Adrenal gland (tissue), 9 donors: ENCODE measurements at regions not wholly inside any gene's neighbourhood (a gene's known extent, or its start where the extent isn't known, plus 50 kb on each side); places are given as distances from the start of the nearest gene placed in this dataset.

Source experiments
- DNase-seq, 7 donors: peaks; one replicate each; pipeline ENCODE4 v3.0.0-alpha.2; 2019 to 2020
- H3K27ac ChIP-seq, 5 donors: fragments of 200-600 bp; sonication (generic) in 4 of 5; 1 replicate in 3 of 5; 2 replicates in 2 of 5; pipeline versions ENCODE4 v1.5.1 to v1.8.0; 2016 to 2020; ENCODE audit warnings: mild to moderate bottlenecking in 1 of 5
- H3K27me3 ChIP-seq: fragments of 200-600 bp; 2 replicates; pipeline ENCODE4 v1.8.0; 2021
- H3K36me3 ChIP-seq, 2 donors: fragments of 200-600 bp; replicated peaks in 1 of 2; 1 replicate in 1 of 2; 2 replicates in 1 of 2; pipeline versions ENCODE4 v1.5.1 to v1.8.0; 2018 to 2022
- H3K4me1 ChIP-seq, 2 donors: fragments of 200-600 bp; replicated peaks in 1 of 2; 1 replicate in 1 of 2; 2 replicates in 1 of 2; pipeline versions ENCODE4 v1.5.1 to v1.8.0; 2018 to 2021
- H3K4me3 ChIP-seq, 4 donors: fragments of 200-600 bp; sonication (generic) in 3 of 4; one replicate each; pipeline ENCODE4 v1.5.1; 2016 to 2018
- H3K9me3 ChIP-seq, 3 donors: fragments of 200-600 bp; sonication (generic) in 1 of 3; replicated peaks in 1 of 3; 1 replicate in 2 of 3; 2 replicates in 1 of 3; pipeline versions ENCODE4 v1.5.1 to v1.8.0; 2016 to 2021
- POLR2A ChIP-seq, 2 donors: fragments of 450-650 bp; IDR thresholded peaks; one replicate each; pipeline ENCODE4 v1.6.1; 2017; ENCODE audit warnings: antibody characterized with exemption in 2 of 2, mild to moderate bottlenecking in 2 of 2, moderate library complexity in 1 of 2
- WGBS, 4 donors: extraction: QIAGEN DNeasy Blood & Tissue Kit in 2 of 4; methylation state at CpG; one replicate each; pipeline versions ENCODE4 v1.1.5 to v1.1.7; 2013 to 2017; 5-methylcytosine and 5-hydroxymethylcytosine counted together
- intact Hi-C, 2 donors: fragments of 100-400 bp; cut with DNase I; formaldehyde crosslinking; loops; one replicate each; pipeline versions ENCODE4 v1.14.1 to v1.15.0; 2022 to 2023
- TF ChIP-seq, protein P1 (sequence below), 6 experiments: fragments of 450-650 bp in 4 of 6; fragments of 200-600 bp in 2 of 6; sonication (generic) in 1 of 6; IDR thresholded peaks; 1 replicate in 5 of 6; 2 replicates in 1 of 6; pipeline versions ENCODE4 v1.5.1 to v1.8.0; 2016 to 2021; ENCODE audit warnings: antibody characterized with exemption in 6 of 6, mild to moderate bottlenecking in 2 of 6, moderate library complexity in 1 of 6
- donor health status: healthy with polysubstance abuse.
- donor health status: Bipolar disorder and iron deficiency.
- donor health status: DM: yes; HTN: yes; CAD: no.
- donor health status: DM: no; HTN: no; CAD: no.
- donor health status: DM: no; HTN: no; CAD: no.

DNA sequence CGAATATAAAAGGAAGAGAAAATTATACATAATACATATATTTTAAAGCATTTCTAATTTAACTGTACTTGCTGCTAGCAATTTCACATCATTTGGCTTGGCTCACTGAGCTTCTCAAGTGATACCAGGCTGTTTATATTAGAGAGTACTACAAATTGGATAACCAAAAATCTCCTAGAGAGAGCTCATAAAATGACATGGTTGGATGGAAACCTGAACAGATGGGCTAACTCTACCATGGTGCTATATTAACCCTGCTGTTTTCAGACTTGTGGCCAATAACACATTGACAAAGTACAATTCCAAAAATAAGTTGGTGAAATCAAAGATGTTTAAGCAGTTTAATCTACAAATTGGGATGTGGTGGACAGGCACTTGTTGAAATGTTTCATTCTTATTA, 364.4 kb upstream of the GCFC2 start:
- Histone ChIP-seq H3K4me1 (no peaks in the 10 kb centered on the region), H3K9me3 (no peaks in the 10 kb centered on the region), H3K36me3 (no peaks in the 10 kb centered on the region), H3K27ac (no peak overlapping the region), H3K27me3 (no peaks in the 10 kb centered on the region), H3K4me3 (no peak overlapping the region)
- TF ChIP-seq, protein P1, sequence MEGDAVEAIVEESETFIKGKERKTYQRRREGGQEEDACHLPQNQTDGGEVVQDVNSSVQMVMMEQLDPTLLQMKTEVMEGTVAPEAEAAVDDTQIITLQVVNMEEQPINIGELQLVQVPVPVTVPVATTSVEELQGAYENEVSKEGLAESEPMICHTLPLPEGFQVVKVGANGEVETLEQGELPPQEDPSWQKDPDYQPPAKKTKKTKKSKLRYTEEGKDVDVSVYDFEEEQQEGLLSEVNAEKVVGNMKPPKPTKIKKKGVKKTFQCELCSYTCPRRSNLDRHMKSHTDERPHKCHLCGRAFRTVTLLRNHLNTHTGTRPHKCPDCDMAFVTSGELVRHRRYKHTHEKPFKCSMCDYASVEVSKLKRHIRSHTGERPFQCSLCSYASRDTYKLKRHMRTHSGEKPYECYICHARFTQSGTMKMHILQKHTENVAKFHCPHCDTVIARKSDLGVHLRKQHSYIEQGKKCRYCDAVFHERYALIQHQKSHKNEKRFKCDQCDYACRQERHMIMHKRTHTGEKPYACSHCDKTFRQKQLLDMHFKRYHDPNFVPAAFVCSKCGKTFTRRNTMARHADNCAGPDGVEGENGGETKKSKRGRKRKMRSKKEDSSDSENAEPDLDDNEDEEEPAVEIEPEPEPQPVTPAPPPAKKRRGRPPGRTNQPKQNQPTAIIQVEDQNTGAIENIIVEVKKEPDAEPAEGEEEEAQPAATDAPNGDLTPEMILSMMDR (IDR thresholded peaks at IDR 0.05), result no peak
- no peak for TF ChIP-seq POLR2A (IDR thresholded peaks at IDR 0.05)
- DNase-seq, result no peak
- intact Hi-C loops, result no loop called here
- WGBS, 4 donors, result 51 to 72% (median 66%) methylated on average over 1 of the region's 1 CpG

DNA sequence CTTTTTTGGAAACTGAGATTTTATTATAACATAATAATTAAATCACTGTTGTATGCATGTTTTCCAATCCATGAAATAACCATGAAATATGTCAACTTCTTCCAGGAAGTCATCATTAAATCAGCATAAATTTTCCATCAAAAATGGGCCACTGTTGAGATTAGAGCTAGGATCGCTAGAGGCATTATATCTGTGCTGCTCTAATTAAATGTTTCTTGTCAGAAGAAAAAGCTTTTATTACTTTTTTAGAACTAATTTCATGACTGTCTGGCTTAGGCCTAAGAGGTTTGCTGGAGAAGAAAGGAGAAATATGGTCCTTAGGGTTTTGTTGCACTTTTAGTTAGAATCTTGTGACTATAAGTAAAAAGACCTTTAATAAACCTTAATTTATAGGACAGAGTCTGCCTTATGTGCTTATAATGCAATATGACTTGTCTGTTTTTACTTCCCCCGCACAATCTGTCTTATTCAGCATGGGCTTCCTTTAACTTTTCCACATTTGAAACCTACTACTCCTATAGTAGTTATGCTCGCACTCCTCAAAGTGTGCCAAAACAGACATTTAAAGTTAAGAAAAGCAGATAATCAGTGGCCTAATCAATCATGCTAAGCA, 363.4 kb upstream of the GCFC2 start:
- WGBS, 4 donors, result 76 to 86% (median 85%) methylated on average over 3 of the region's 3 CpGs
- no peak overlapping the region for H3K27ac ChIP-seq
- no peak for DNase-seq

DNA sequence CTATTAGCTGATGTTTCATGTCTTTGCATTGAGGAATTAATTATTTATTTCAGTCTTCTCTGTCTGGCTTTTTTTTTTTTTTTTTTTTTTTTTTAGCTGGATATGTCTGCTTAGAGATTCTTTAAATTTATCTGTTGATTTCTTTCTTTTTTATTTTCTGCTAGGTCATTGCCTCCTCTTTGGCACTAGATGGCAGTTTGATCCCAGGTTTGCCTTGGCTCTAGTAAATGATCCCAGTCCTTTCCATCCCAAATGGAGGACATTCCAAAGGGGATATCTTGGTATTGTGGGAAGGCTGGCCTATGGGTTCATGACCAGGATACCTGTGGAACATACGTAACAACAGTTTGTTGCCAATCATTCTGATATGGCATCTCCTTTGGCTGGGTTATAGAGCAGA, 339.5 kb upstream of the GCFC2 start:
- TF ChIP-seq, protein P1 (IDR thresholded peaks at IDR 0.05), result no peak
- no peak for TF ChIP-seq POLR2A (IDR thresholded peaks at IDR 0.05)
- DNase-seq, result no peak

More for the DNA sequence above, 363.4 kb upstream of the GCFC2 start:
- Histone ChIP-seq H3K9me3 (no peaks in the 10 kb centered on the region), H3K36me3 (no peaks in the 10 kb centered on the region), H3K27me3 (no peaks in the 10 kb centered on the region), H3K4me3 (no peak overlapping the region), H3K4me1 (no peaks in the 10 kb centered on the region)
- TF ChIP-seq, protein P1 (IDR thresholded peaks at IDR 0.05), result no peak
- TF ChIP-seq POLR2A (IDR thresholded peaks at IDR 0.05), result no peak
- intact Hi-C loops, result no loop called here

DNA sequence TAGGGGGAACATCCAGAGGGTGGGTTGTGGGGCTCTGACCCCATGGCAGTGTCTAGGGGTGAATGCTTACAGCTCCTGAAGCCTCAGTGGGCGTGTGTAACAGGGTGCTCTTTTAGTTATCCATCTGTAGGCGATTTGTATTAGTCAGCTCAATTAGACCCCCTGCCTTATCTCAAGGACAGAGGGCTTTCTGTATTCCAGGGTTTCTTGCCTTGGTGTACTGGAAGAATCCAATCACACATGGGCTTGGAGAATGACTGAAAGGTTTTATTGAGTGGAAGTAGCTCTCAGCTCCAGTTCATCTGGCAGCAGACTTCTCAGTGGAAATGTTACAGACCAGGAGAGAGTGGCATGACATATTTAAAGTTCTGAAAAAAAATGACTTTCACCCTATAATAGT, 334.0 kb upstream of the GCFC2 start:
- Histone ChIP-seq H3K36me3 (no peaks in the 10 kb centered on the region), H3K27ac (no peak overlapping the region), H3K4me1 (no peaks in the 10 kb centered on the region), H3K4me3 (no peak overlapping the region), H3K27me3 (no peaks in the 10 kb centered on the region), H3K9me3 (no peaks in the 10 kb centered on the region)
- no peak for TF ChIP-seq POLR2A (IDR thresholded peaks at IDR 0.05)
- TF ChIP-seq, protein P1 (IDR thresholded peaks at IDR 0.05), result no peak
- 29 to 56% (median 48%) methylated on average over 2 of the region's 2 CpGs for WGBS, 4 donors
- intact Hi-C loops, result no loop called here
- no peak for DNase-seq

More for the DNA sequence above, 339.5 kb upstream of the GCFC2 start:
- intact Hi-C loops, result no loop called here
- H3K4me3 ChIP-seq, result no peak overlapping the region
- H3K36me3 ChIP-seq, result no peaks in the 10 kb centered on the region
- 88 to 98% (median 90%) methylated on average over 1 of the region's 1 CpG for WGBS, 4 donors
- H3K4me1 ChIP-seq, result no peaks in the 10 kb centered on the region
- no peak overlapping the region for H3K27ac ChIP-seq
- no peaks in the 10 kb centered on the region for H3K9me3 ChIP-seq
- no peaks in the 10 kb centered on the region for H3K27me3 ChIP-seq
